ENCODE measurements at regions not wholly inside any gene's neighbourhood (a gene's known extent, or its start where the extent isn't known, plus 50 kb on each side); places are given as distances from the start of the nearest gene placed in this dataset.

GRCh38 chr9:107789001-107789700 lies 299.6 kb upstream of the KLF4 start:
- H3K4me1 ChIP-seq: peaks cover 5% of the 10 kb centered on the region
- no peak for TF ChIP-seq CTCF (IDR thresholded peaks at IDR 0.05)
- no peak for TF ChIP-seq POLR2A (IDR thresholded peaks at IDR 0.05)
- TF ChIP-seq POLR2AphosphoS5 (IDR thresholded peaks at IDR 0.05; ENCODE audit: insufficient read depth in 1 of 2, low read depth in 1 of 2): no peak
- H3K27me3 ChIP-seq: no peaks in the 10 kb centered on the region
- no peaks in the 10 kb centered on the region for H3K36me3 ChIP-seq
- intact Hi-C loops (cut with DNase I): no loop called here
- no peak overlapping the region for H3K4me3 ChIP-seq
- no peaks in the 10 kb centered on the region for H3K9me3 ChIP-seq
- H3K27ac ChIP-seq: no peak overlapping the region
- no peak for DNase-seq (ENCODE audit: extremely low spot score in 2 of 2)

GRCh38 chr9:107786561-107786960 lies 297.0 kb upstream of the KLF4 start:
- intact Hi-C loops (cut with DNase I): no loop called here
- no peaks in the 10 kb centered on the region for H3K36me3 ChIP-seq
- no peaks in the 10 kb centered on the region for H3K4me1 ChIP-seq
- no peaks in the 10 kb centered on the region for H3K9me3 ChIP-seq
- H3K4me3 ChIP-seq: no peak overlapping the region
- DNase-seq (ENCODE audit: extremely low spot score in 2 of 2): no peak
- H3K27me3 ChIP-seq: no peaks in the 10 kb centered on the region
- no peak for TF ChIP-seq CTCF (IDR thresholded peaks at IDR 0.05)
- TF ChIP-seq POLR2A (IDR thresholded peaks at IDR 0.05): no peak
- no peak for TF ChIP-seq POLR2AphosphoS5 (IDR thresholded peaks at IDR 0.05; ENCODE audit: insufficient read depth in 1 of 2, low read depth in 1 of 2)
- H3K27ac ChIP-seq: no peak overlapping the region

- intact Hi-C loops (cut with DNase I): no loop called here
- no peak for DNase-seq (ENCODE audit: extremely low spot score in 2 of 2)
These were observed 294.8 kb upstream of the KLF4 start for GRCh38 chr9:107784235-107784958.

GRCh38 chr9:107782789-107783188 lies 293.2 kb upstream of the KLF4 start:
- H3K9me3 ChIP-seq: no peaks in the 10 kb centered on the region
- no peak overlapping the region for H3K27ac ChIP-seq
- intact Hi-C loops (cut with DNase I): no loop called here
- no peak overlapping the region for H3K4me3 ChIP-seq
- no peaks in the 10 kb centered on the region for H3K27me3 ChIP-seq
- no peaks in the 10 kb centered on the region for H3K36me3 ChIP-seq
- H3K4me1 ChIP-seq: no peaks in the 10 kb centered on the region
- TF ChIP-seq POLR2AphosphoS5 (IDR thresholded peaks at IDR 0.05; ENCODE audit: insufficient read depth in 1 of 2, low read depth in 1 of 2): no peak
- TF ChIP-seq POLR2A (IDR thresholded peaks at IDR 0.05): no peak
- TF ChIP-seq CTCF (IDR thresholded peaks at IDR 0.05): no peak
- DNase-seq (ENCODE audit: extremely low spot score in 2 of 2): no peak

More at GRCh38 chr9:107784235-107784958, 294.8 kb upstream of the KLF4 start:
- Histone ChIP-seq H3K9me3 (no peaks in the 10 kb centered on the region), H3K36me3 (no peaks in the 10 kb centered on the region), H3K4me1 (no peaks in the 10 kb centered on the region), H3K27me3 (no peaks in the 10 kb centered on the region), H3K4me3 (no peak overlapping the region), H3K27ac (no peak overlapping the region)
- no peak for TF ChIP-seq POLR2AphosphoS5 (IDR thresholded peaks at IDR 0.05; ENCODE audit: insufficient read depth in 1 of 2, low read depth in 1 of 2)
- no peak for TF ChIP-seq CTCF (IDR thresholded peaks at IDR 0.05)
- TF ChIP-seq POLR2A (IDR thresholded peaks at IDR 0.05): no peak

GRCh38 chr9:107782381-107782780 lies 292.8 kb upstream of the KLF4 start:
- no peak for TF ChIP-seq CTCF (IDR thresholded peaks at IDR 0.05)
- no peak for TF ChIP-seq POLR2A (IDR thresholded peaks at IDR 0.05)
- TF ChIP-seq POLR2AphosphoS5 (IDR thresholded peaks at IDR 0.05; ENCODE audit: insufficient read depth in 1 of 2, low read depth in 1 of 2): no peak
- no peak overlapping the region for H3K27ac ChIP-seq
- DNase-seq (ENCODE audit: extremely low spot score in 2 of 2): no peak

More at GRCh38 chr9:107782381-107782780, 292.8 kb upstream of the KLF4 start:
- no peaks in the 10 kb centered on the region for H3K27me3 ChIP-seq
- no peaks in the 10 kb centered on the region for H3K4me1 ChIP-seq
- no peaks in the 10 kb centered on the region for H3K9me3 ChIP-seq
- no peak overlapping the region for H3K4me3 ChIP-seq
- intact Hi-C loops (cut with DNase I): no loop called here
- no peaks in the 10 kb centered on the region for H3K36me3 ChIP-seq

All from vagina (tissue), 2 donors.